Mammary epithelial cell (primary cell): ENCODE measurements at regions not wholly inside any gene's neighbourhood (a gene's known extent, or its start where the extent isn't known, plus 50 kb on each side); places are given as distances from the start of the nearest gene placed in this dataset.

Experiments used
- CTCF ChIP-seq, 2 donors: IDR thresholded peaks in 1 of 2; conservative IDR thresholded peaks in 1 of 2; 2 replicates each; pipeline ENCODE4 v1.5.1; 2011 to 2012; ENCODE audit warnings: inconsistent platforms in 2 of 2, low read length in 2 of 2, mild to moderate bottlenecking in 2 of 2, control low read depth in 1 of 2, low read depth in 1 of 2; ENCODE audit not compliant: insufficient read depth in 1 of 2; ENCODE audit errors: extremely low read depth in 1 of 2
- EZH2 ChIP-seq: IDR thresholded peaks from 2 replicates; pipeline ENCODE4 v1.6.1; 2012; ENCODE audit warnings: low read length, inconsistent platforms, borderline replicate concordance

- TF ChIP-seq CTCF (conservative IDR thresholded peaks at IDR 0.05 in 1 of 2, IDR thresholded peaks at IDR 0.05 in 1 of 2; ENCODE audit: extremely low read depth in 1 of 2, insufficient read depth in 1 of 2, low read depth in 1 of 2, low read length in 2 of 2) (no peak), EZH2 (no peak)
These were observed 198.6 kb downstream of the TEX29 start for GRCh38 chr13:111519041-111519440.
